WTC11 (cell line): ENCODE measurements at regions not wholly inside any gene's neighbourhood (a gene's known extent, or its start where the extent isn't known, plus 50 kb on each side); places are given as distances from the start of the nearest gene placed in this dataset.

ENCODE experiments used
- ATAC-seq: fragments of 200-7000 bp; cut with Tn5 transposase; 2 replicates; pipeline ENCODE4 v1.10.0; 2021; ENCODE audit warnings: mild to moderate bottlenecking, moderate library complexity
- CTCF ChIA-PET: fragments of 300-600 bp; sonication (Branson Sonifier 250); formaldehyde crosslinking; loops from one replicate; lab custom pipeline; 2021; ENCODE audit warnings: antibody characterized with exemption; lab: Charles Lee
- POLR2A ChIA-PET: fragments of 350-600 bp; sonication (Branson Sonifier 250); formaldehyde crosslinking; loops from one replicate; lab custom pipeline; 2021; ENCODE audit warnings: antibody characterized with exemption; lab: Charles Lee
- DNase-seq: peaks from one replicate; pipeline ENCODE4 v3.0.0; 2021; ENCODE audit warnings: low spot score
- H3K27ac Mint-ChIP-seq: 2 replicates; pipeline ENCODE4 v1.8.0; 2021; ENCODE audit warnings: mixed read lengths
- H3K27me3 Mint-ChIP-seq: 2 replicates; pipeline ENCODE4 v1.8.0; 2021; ENCODE audit warnings: low read depth, mild to moderate bottlenecking, moderate library complexity, mixed read lengths
- H3K36me3 Mint-ChIP-seq: 2 replicates; pipeline ENCODE4 v1.8.0; 2021; ENCODE audit warnings: mixed read lengths
- H3K4me1 Mint-ChIP-seq: 2 replicates; pipeline ENCODE4 v1.8.0; 2022; ENCODE audit warnings: mixed read lengths
- H3K4me3 Mint-ChIP-seq: 2 replicates; pipeline ENCODE4 v1.8.0; 2021; ENCODE audit warnings: mild to moderate bottlenecking, moderate library complexity, mixed read lengths
- H3K9me3 Mint-ChIP-seq: 2 replicates; pipeline ENCODE4 v1.8.0; 2021; ENCODE audit warnings: mixed read lengths
- CBFB ChIP-seq: sonication (generic); formaldehyde crosslinking; IDR thresholded peaks from 2 replicates; pipeline ENCODE4 v1.8.1; 2022; ENCODE audit warnings: mild to moderate bottlenecking, low read depth, missing genetic modification reagents
- EMX1 ChIP-seq: fragments of 250-450 bp; sonication (Bioruptor Pico); IDR thresholded peaks from 2 replicates; pipeline ENCODE4 v1.8.0; 2021; ENCODE audit warnings: mild to moderate bottlenecking
- ERG ChIP-seq: fragments of 250-450 bp; sonication (Bioruptor Pico); IDR thresholded peaks from 2 replicates; pipeline ENCODE4 v1.8.0; 2021; ENCODE audit warnings: mild to moderate bottlenecking
- ESRRA ChIP-seq: sonication (generic); formaldehyde crosslinking; IDR thresholded peaks from 2 replicates; pipeline ENCODE4 v1.8.1; 2022; ENCODE audit warnings: mild to moderate bottlenecking, missing genetic modification reagents, borderline replicate concordance
- ETV6 ChIP-seq: sonication (generic); formaldehyde crosslinking; IDR thresholded peaks from 2 replicates; pipeline ENCODE4 v1.8.1; 2022; ENCODE audit warnings: mild to moderate bottlenecking, missing genetic modification reagents
- FOXJ3 ChIP-seq: sonication (generic); formaldehyde crosslinking; IDR thresholded peaks from 2 replicates; pipeline ENCODE4 v1.9.0; 2021; ENCODE audit warnings: missing genetic modification reagents, mild to moderate bottlenecking, borderline replicate concordance
- FOXP1 ChIP-seq: sonication (generic); formaldehyde crosslinking; IDR thresholded peaks from 2 replicates; pipeline ENCODE4 v1.8.0; 2022; ENCODE audit warnings: missing genetic modification reagents, mild to moderate bottlenecking, moderate library complexity, borderline replicate concordance
- FOXP4 ChIP-seq: sonication (generic); formaldehyde crosslinking; IDR thresholded peaks from 2 replicates; pipeline ENCODE4 v1.8.0; 2022; ENCODE audit warnings: mild to moderate bottlenecking, missing genetic modification reagents
- GRHL2 ChIP-seq: fragments of 250-450 bp; sonication (Bioruptor Pico); IDR thresholded peaks from 2 replicates; pipeline ENCODE4 v1.8.0; 2022; ENCODE audit warnings: mild to moderate bottlenecking, moderate library complexity; ENCODE audit not compliant: insufficient replicate concordance, severe bottlenecking
- GTF2I ChIP-seq: fragments of 250-450 bp; sonication (Bioruptor Pico); conservative IDR thresholded peaks from 2 replicates; pipeline ENCODE4 v1.4.0; 2021; ENCODE audit warnings: mild to moderate bottlenecking
- HMGA2 ChIP-seq: fragments of 250-450 bp; sonication (Bioruptor Pico); IDR thresholded peaks from 2 replicates; pipeline ENCODE4 v1.4.0; 2021; ENCODE audit warnings: mild to moderate bottlenecking, moderate library complexity
- JAZF1 ChIP-seq: fragments of 250-450 bp; sonication (Bioruptor Pico); IDR thresholded peaks from 2 replicates; pipeline ENCODE4 v1.9.0; 2021; ENCODE audit warnings: moderate library complexity, mild to moderate bottlenecking, inconsistent platforms
- JUN ChIP-seq: sonication (generic); formaldehyde crosslinking; IDR thresholded peaks from 2 replicates; pipeline ENCODE4 v1.8.0; 2023; ENCODE audit warnings: mild to moderate bottlenecking, missing genetic modification reagents
- KAT7 ChIP-seq: sonication (generic); formaldehyde crosslinking; IDR thresholded peaks from 2 replicates; pipeline ENCODE4 v1.8.1; 2023; ENCODE audit warnings: missing genetic modification reagents, mild to moderate bottlenecking, borderline replicate concordance
- MXD4 ChIP-seq: fragments of 250-450 bp; sonication (Bioruptor Pico); IDR thresholded peaks from 2 replicates; pipeline ENCODE4 v1.8.0; 2021; ENCODE audit warnings: mild to moderate bottlenecking, moderate library complexity, borderline replicate concordance
- NR3C1 ChIP-seq: sonication (generic); formaldehyde crosslinking; conservative IDR thresholded peaks from 2 replicates; pipeline ENCODE4 v1.8.1; 2023; ENCODE audit warnings: low read depth, mild to moderate bottlenecking, missing genetic modification reagents
- PRDM15 ChIP-seq: sonication (generic); formaldehyde crosslinking; IDR thresholded peaks from 2 replicates; pipeline ENCODE4 v1.8.0; 2022; ENCODE audit warnings: missing genetic modification reagents
- RELA ChIP-seq: sonication (generic); formaldehyde crosslinking; IDR thresholded peaks from 2 replicates; pipeline ENCODE4 v1.8.1; 2022; ENCODE audit warnings: missing genetic modification reagents, mild to moderate bottlenecking, borderline replicate concordance
- SOX15 ChIP-seq: fragments of 250-450 bp; sonication (Bioruptor Pico); IDR thresholded peaks from 2 replicates; pipeline ENCODE4 v1.9.0; 2021; ENCODE audit warnings: mild to moderate bottlenecking
- SP1 ChIP-seq: sonication (generic); formaldehyde crosslinking; conservative IDR thresholded peaks from 2 replicates; pipeline ENCODE4 v1.8.1; 2022; ENCODE audit warnings: missing genetic modification reagents
- TEAD4 ChIP-seq: sonication (generic); formaldehyde crosslinking; IDR thresholded peaks from 2 replicates; pipeline ENCODE4 v1.8.0; 2022; ENCODE audit warnings: mild to moderate bottlenecking, missing genetic modification reagents
- TP53 ChIP-seq: sonication (generic); formaldehyde crosslinking; IDR thresholded peaks from 2 replicates; pipeline ENCODE4 v1.8.1; 2023; ENCODE audit warnings: mild to moderate bottlenecking, missing genetic modification reagents
- USF1 ChIP-seq: sonication (generic); formaldehyde crosslinking; IDR thresholded peaks from 2 replicates; pipeline ENCODE4 v1.8.0; 2022; ENCODE audit warnings: mild to moderate bottlenecking, missing genetic modification reagents
- ZBTB21 ChIP-seq: sonication (generic); formaldehyde crosslinking; IDR thresholded peaks from 2 replicates; pipeline ENCODE4 v1.8.1; 2023; ENCODE audit warnings: mild to moderate bottlenecking, missing genetic modification reagents, borderline replicate concordance
- ZNF121 ChIP-seq: sonication (generic); formaldehyde crosslinking; IDR thresholded peaks from 2 replicates; pipeline ENCODE4 v1.8.0; 2023; ENCODE audit warnings: missing genetic modification reagents
- ZNF138 ChIP-seq: sonication (generic); formaldehyde crosslinking; conservative IDR thresholded peaks from 2 replicates; pipeline ENCODE4 v1.8.1; 2022; ENCODE audit warnings: mild to moderate bottlenecking, moderate library complexity, missing genetic modification reagents
- ZNF425 ChIP-seq: fragments of 250-450 bp; sonication (Bioruptor Pico); conservative IDR thresholded peaks from 2 replicates; pipeline ENCODE4 v1.9.0; 2021; ENCODE audit warnings: mild to moderate bottlenecking

GRCh38 chr4:132767901-132768300, 381.2 kb upstream of the PCDH10 start:
- POLR2A ChIA-PET = no interaction called here
- CTCF ChIA-PET = no interaction called here
- no peak for ATAC-seq

GRCh38 chr4:132770776-132771175, 378.3 kb upstream of the PCDH10 start:
- POLR2A ChIA-PET = interaction anchor here (0.7 kb wide), 1 partner anchor 26 kb away, joined by 3 read pairs; no protein-coding TSS in a partner anchor
- no peak for DNase-seq
- no peak overlapping the region for H3K27ac Mint-ChIP-seq
- no peaks in the 10 kb centered on the region for H3K36me3 Mint-ChIP-seq
- no peaks in the 10 kb centered on the region for H3K4me1 Mint-ChIP-seq
- CTCF ChIA-PET = no interaction called here
- no peak overlapping the region for H3K4me3 Mint-ChIP-seq
- TF ChIP-seq KAT7 (CRISPR knock-in tag) (no peak), TP53 (CRISPR knock-in tag) (no peak), ZNF138 (CRISPR knock-in tag) (no peak), RELA (no peak), ZBTB21 (no peak), NR3C1 (CRISPR knock-in tag) (no peak), EMX1 (CRISPR knock-in tag) (no peak), TEAD4 (CRISPR knock-in tag) (no peak), CBFB (no peak), PRDM15 (CRISPR knock-in tag) (no peak), HMGA2 (no peak)
- TF ChIP-seq, all 79 proteins: peak for 0
- Mint-ChIP-seq H3K27me3 (no peaks in the 10 kb centered on the region), H3K9me3 (no peaks in the 10 kb centered on the region)
- no peak for ATAC-seq

More at GRCh38 chr4:132767901-132768300, 381.2 kb upstream of the PCDH10 start:
- TF ChIP-seq FOXJ3 (no peak), ERG (no peak), GTF2I (no peak), ETV6 (no peak), JUN (no peak), FOXP1 (CRISPR knock-in tag) (no peak)
- TF ChIP-seq, all 79 proteins: peak for 0
- Mint-ChIP-seq H3K4me1 (no peaks in the 10 kb centered on the region), H3K27ac (no peak overlapping the region), H3K36me3 (no peaks in the 10 kb centered on the region), H3K27me3 (no peaks in the 10 kb centered on the region), H3K9me3 (no peaks in the 10 kb centered on the region), H3K4me3 (no peak overlapping the region)
- no peak for DNase-seq

- ATAC-seq = no peak
- Mint-ChIP-seq H3K27me3 (no peaks in the 10 kb centered on the region), H3K4me1 (no peaks in the 10 kb centered on the region), H3K9me3 (peaks cover 4% of the 10 kb centered on the region; the same call in 1 of the 2 replicates), H3K27ac (no peak overlapping the region), H3K36me3 (no peaks in the 10 kb centered on the region), H3K4me3 (no peak overlapping the region)
- no peak for TF ChIP-seq GTF2I
- TF ChIP-seq GRHL2 (CRISPR knock-in tag) = no peak
- no peak for TF ChIP-seq MXD4 (CRISPR knock-in tag)
- TF ChIP-seq ZNF121 (CRISPR knock-in tag) = no peak
- TF ChIP-seq NR3C1 (CRISPR knock-in tag) = no peak
- TF ChIP-seq SOX15 (CRISPR knock-in tag) = no peak
- no peak for TF ChIP-seq USF1 (CRISPR knock-in tag)
- no peak for TF ChIP-seq JAZF1 (CRISPR knock-in tag)
- no peak for TF ChIP-seq SP1
- no peak for TF ChIP-seq ESRRA (CRISPR knock-in tag)
- TF ChIP-seq ZNF425 (CRISPR knock-in tag) = no peak
- no peak for TF ChIP-seq FOXP4
- POLR2A ChIA-PET = no interaction called here
- CTCF ChIA-PET = no interaction called here
- no peak for DNase-seq
These were observed 356.8 kb upstream of the PCDH10 start for GRCh38 chr4:132792310-132792709.
